ENCODE measurements at regions not wholly inside any gene's neighbourhood (a gene's known extent, or its start where the extent isn't known, plus 50 kb on each side); places are given as distances from the start of the nearest gene placed in this dataset.

- no peak for DNase-seq (ENCODE audit: low read depth)
- no peak overlapping the region for H3K4me3 ChIP-seq (ENCODE audit: low read depth, low read length)
- TF ChIP-seq, protein P1, sequence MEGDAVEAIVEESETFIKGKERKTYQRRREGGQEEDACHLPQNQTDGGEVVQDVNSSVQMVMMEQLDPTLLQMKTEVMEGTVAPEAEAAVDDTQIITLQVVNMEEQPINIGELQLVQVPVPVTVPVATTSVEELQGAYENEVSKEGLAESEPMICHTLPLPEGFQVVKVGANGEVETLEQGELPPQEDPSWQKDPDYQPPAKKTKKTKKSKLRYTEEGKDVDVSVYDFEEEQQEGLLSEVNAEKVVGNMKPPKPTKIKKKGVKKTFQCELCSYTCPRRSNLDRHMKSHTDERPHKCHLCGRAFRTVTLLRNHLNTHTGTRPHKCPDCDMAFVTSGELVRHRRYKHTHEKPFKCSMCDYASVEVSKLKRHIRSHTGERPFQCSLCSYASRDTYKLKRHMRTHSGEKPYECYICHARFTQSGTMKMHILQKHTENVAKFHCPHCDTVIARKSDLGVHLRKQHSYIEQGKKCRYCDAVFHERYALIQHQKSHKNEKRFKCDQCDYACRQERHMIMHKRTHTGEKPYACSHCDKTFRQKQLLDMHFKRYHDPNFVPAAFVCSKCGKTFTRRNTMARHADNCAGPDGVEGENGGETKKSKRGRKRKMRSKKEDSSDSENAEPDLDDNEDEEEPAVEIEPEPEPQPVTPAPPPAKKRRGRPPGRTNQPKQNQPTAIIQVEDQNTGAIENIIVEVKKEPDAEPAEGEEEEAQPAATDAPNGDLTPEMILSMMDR (IDR thresholded peaks at IDR 0.05; ENCODE audit: insufficient read depth, low read depth, low read length, missing control alignments), result no peak
Measured at GRCh38 chr5:175261526-175261925, 182.5 kb downstream of the DRD1 start.

GRCh38 chr5:175261037-175261436 lies 182.9 kb downstream of the DRD1 start:
- DNase-seq (ENCODE audit: low read depth), result no peak
- no peak overlapping the region for H3K4me3 ChIP-seq (ENCODE audit: low read depth, low read length)
- TF ChIP-seq, protein P1 (IDR thresholded peaks at IDR 0.05; ENCODE audit: insufficient read depth, low read depth, low read length, missing control alignments), result no peak

- H3K4me3 ChIP-seq (ENCODE audit: low read depth, low read length), result no peak overlapping the region
- DNase-seq (ENCODE audit: low read depth), result no peak
- TF ChIP-seq, protein P1 (IDR thresholded peaks at IDR 0.05; ENCODE audit: insufficient read depth, low read depth, low read length, missing control alignments), result no peak
Measured at GRCh38 chr5:175257847-175258194, 186.2 kb downstream of the DRD1 start.

DNA sequence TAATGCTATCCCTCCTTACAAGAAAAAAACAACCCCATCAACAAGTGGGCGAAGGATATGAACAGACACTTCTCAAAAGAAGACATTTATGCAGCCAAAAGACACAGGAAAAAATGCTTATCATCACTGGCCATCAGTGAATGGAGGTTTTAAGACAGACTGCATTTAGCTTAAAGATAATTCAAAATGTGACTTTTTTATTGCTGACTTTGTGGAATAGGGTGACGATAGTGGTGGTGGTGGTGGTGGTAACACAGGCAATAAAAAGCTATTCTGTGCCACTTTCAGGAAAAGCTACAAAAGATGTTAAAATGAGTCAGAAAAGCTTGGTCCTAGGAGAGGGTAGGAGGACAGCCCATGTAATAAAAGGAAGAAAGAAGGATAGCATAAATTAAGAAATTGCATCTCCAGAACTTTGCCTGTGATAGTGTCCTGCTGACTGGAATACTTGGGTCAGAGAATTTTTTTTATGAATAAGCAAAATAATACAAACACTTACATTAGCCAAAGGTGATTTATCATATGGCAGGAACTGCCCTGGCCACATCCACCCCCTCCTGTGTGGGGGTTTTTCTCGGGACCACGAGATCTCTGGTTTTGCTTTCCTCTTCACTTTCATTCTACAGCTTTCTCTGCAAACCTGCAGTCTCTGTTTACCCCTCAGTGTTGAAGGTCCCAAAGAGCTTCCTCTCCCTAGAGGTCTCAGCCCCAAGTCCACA lies 186.7 kb downstream of the DRD1 start:
- H3K4me3 ChIP-seq (ENCODE audit: low read depth, low read length), result no peak overlapping the region
- DNase-seq (ENCODE audit: low read depth), result no peak
- TF ChIP-seq, protein P1 (IDR thresholded peaks at IDR 0.05; ENCODE audit: insufficient read depth, low read depth, low read length, missing control alignments), result no peak

- DNase-seq (ENCODE audit: low read depth), result no peak
- TF ChIP-seq, protein P1 (IDR thresholded peaks at IDR 0.05; ENCODE audit: insufficient read depth, low read depth, low read length, missing control alignments), result no peak
- H3K4me3 ChIP-seq (ENCODE audit: low read depth, low read length), result no peak overlapping the region
Measured at GRCh38 chr5:175254155-175254554, 189.8 kb downstream of the DRD1 start.

GRCh38 chr5:175253597-175253996 lies 190.4 kb downstream of the DRD1 start:
- DNase-seq (ENCODE audit: low read depth), result no peak
- H3K4me3 ChIP-seq (ENCODE audit: low read depth, low read length), result no peak overlapping the region
- TF ChIP-seq, protein P1 (IDR thresholded peaks at IDR 0.05; ENCODE audit: insufficient read depth, low read depth, low read length, missing control alignments), result no peak

- TF ChIP-seq, protein P1 (IDR thresholded peaks at IDR 0.05; ENCODE audit: insufficient read depth, low read depth, low read length, missing control alignments), result no peak
- no peak for DNase-seq (ENCODE audit: low read depth)
Measured at GRCh38 chr5:175252234-175252805, 191.7 kb downstream of the DRD1 start.

More at GRCh38 chr5:175252234-175252805, 191.7 kb downstream of the DRD1 start:
- H3K4me3 ChIP-seq (ENCODE audit: low read depth, low read length), result no peak overlapping the region

All from GM12865 (cell line).